CD4-positive, alpha-beta T cell (primary cell): ENCODE measurements at regions not wholly inside any gene's neighbourhood (a gene's known extent, or its start where the extent isn't known, plus 50 kb on each side); places are given as distances from the start of the nearest gene placed in this dataset.

Experiments used
- ATAC-seq: fragments of 200-7000 bp; cut with Tn5 transposase; one replicate; pipeline ENCODE4 v1.10.0; 2022; ENCODE audit warnings: mild to moderate bottlenecking; ENCODE audit not compliant: poor library complexity
- CTCF ChIA-PET: fragments of 350-600 bp; sonication (Branson Sonifier 250); formaldehyde crosslinking; loops from one replicate; lab custom pipeline; 2021; ENCODE audit warnings: antibody characterized with exemption, inconsistent platforms; lab: Charles Lee
- POLR2A ChIA-PET: fragments of 350-600 bp; sonication (Branson Sonifier 250); formaldehyde crosslinking; loops from one replicate; lab custom pipeline; 2021; ENCODE audit warnings: antibody characterized with exemption, inconsistent platforms; lab: Charles Lee
- DNase-seq, 14 experiments: peaks; one replicate each; pipeline ENCODE4 v3.0.0-alpha.2; 2013 to 2020; ENCODE audit warnings: mixed read lengths in 2 of 14
- H3K27ac ChIP-seq, 2 donors: one replicate each; pipeline versions ENCODE4 v1.5.1 to v1.7.0; 2013; ENCODE audit warnings: low read length in 2 of 2, low read depth in 1 of 2, mild to moderate bottlenecking in 1 of 2
- H3K27me3 ChIP-seq, 2 experiments: 1 replicate in 1 of 2; 2 replicates in 1 of 2; pipeline versions ENCODE4 v1.6.1 to v1.7.0; 2013; ENCODE audit warnings: low read length in 2 of 2, control low read depth in 1 of 2, mild to moderate bottlenecking in 1 of 2, moderate library complexity in 1 of 2; ENCODE audit not compliant: insufficient read depth in 2 of 2, control insufficient read depth in 1 of 2
- H3K36me3 ChIP-seq: one replicate; pipeline ENCODE4 v1.6.1; 2013; ENCODE audit warnings: low read length, control low read depth; ENCODE audit not compliant: insufficient read depth
- H3K4me1 ChIP-seq: one replicate; pipeline ENCODE4 v1.6.1; 2013; ENCODE audit warnings: low read length, control low read depth; ENCODE audit not compliant: insufficient read depth
- H3K4me3 ChIP-seq: one replicate; pipeline ENCODE4 v1.5.1; 2013; ENCODE audit warnings: mild to moderate bottlenecking, low read length, moderate library complexity
- H3K9me3 ChIP-seq, 2 experiments: 1 replicate in 1 of 2; 2 replicates in 1 of 2; pipeline versions ENCODE4 v1.6.1 to v1.7.0; 2013; ENCODE audit warnings: low read length in 2 of 2, mild to moderate bottlenecking in 2 of 2, control low read depth in 1 of 2, moderate library complexity in 1 of 2; ENCODE audit not compliant: control insufficient read depth in 1 of 2, insufficient read depth in 1 of 2
- H3K27ac Mint-ChIP-seq: one replicate; pipeline ENCODE4 v1.8.0; 2020; ENCODE audit warnings: mixed read lengths
- H3K27me3 Mint-ChIP-seq: one replicate; pipeline ENCODE4 v1.8.0; 2021; ENCODE audit warnings: mixed read lengths
- H3K36me3 Mint-ChIP-seq: one replicate; pipeline ENCODE4 v1.8.0; 2021; ENCODE audit warnings: low read depth, mixed read lengths
- H3K4me1 Mint-ChIP-seq: one replicate; pipeline ENCODE4 v1.8.0; 2021; ENCODE audit warnings: low read depth, mixed read lengths
- H3K4me3 Mint-ChIP-seq: one replicate; pipeline ENCODE4 v1.8.0; 2020; ENCODE audit warnings: mild to moderate bottlenecking, mixed read lengths
- H3K9me3 Mint-ChIP-seq: one replicate; pipeline ENCODE4 v1.8.0; 2020; ENCODE audit warnings: mixed read lengths
- intact Hi-C, 2 experiments: fragments of 100-400 bp; cut with DNase I in 1 of 2; cut with micrococcal nuclease in 1 of 2; formaldehyde crosslinking; loops; one replicate each; pipeline versions ENCODE4 v1.15.1 to v1.9.0; 2023 to 2025; cut with DNase I, micrococcal nuclease
- TF ChIP-seq, protein P1 (sequence below): fragments of 200-600 bp; IDR thresholded peaks from one replicate; pipeline ENCODE4 v1.8.0; 2022; ENCODE audit warnings: antibody characterized with exemption, mild to moderate bottlenecking

GRCh38 chr13:22000191-22000590, 329.3 kb downstream of the FGF9 start:
- POLR2A ChIA-PET = no interaction called here
- Mint-ChIP-seq H3K27me3 (peaks cover 14% of the 10 kb centered on the region), H3K36me3 (no peaks in the 10 kb centered on the region), H3K4me3 (no peak overlapping the region), H3K9me3 (no peaks in the 10 kb centered on the region), H3K27ac (no peak overlapping the region), H3K4me1 (no peaks in the 10 kb centered on the region)
- Histone ChIP-seq H3K36me3 (no peaks in the 10 kb centered on the region), H3K9me3 (no peaks in the 10 kb centered on the region), H3K4me1 (no peaks in the 10 kb centered on the region), H3K27me3 (no peaks in the 10 kb centered on the region), H3K4me3 (no peak overlapping the region), H3K27ac (no peak overlapping the region)
- intact Hi-C loops = no loop called here
- TF ChIP-seq, protein P1, sequence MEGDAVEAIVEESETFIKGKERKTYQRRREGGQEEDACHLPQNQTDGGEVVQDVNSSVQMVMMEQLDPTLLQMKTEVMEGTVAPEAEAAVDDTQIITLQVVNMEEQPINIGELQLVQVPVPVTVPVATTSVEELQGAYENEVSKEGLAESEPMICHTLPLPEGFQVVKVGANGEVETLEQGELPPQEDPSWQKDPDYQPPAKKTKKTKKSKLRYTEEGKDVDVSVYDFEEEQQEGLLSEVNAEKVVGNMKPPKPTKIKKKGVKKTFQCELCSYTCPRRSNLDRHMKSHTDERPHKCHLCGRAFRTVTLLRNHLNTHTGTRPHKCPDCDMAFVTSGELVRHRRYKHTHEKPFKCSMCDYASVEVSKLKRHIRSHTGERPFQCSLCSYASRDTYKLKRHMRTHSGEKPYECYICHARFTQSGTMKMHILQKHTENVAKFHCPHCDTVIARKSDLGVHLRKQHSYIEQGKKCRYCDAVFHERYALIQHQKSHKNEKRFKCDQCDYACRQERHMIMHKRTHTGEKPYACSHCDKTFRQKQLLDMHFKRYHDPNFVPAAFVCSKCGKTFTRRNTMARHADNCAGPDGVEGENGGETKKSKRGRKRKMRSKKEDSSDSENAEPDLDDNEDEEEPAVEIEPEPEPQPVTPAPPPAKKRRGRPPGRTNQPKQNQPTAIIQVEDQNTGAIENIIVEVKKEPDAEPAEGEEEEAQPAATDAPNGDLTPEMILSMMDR = no peak
- CTCF ChIA-PET = no interaction called here
- no peak for ATAC-seq
- no peak for DNase-seq

GRCh38 chr13:22001336-22001735, 330.5 kb downstream of the FGF9 start:
- no peak for DNase-seq
- CTCF ChIA-PET = no interaction called here
- H3K27me3 ChIP-seq = no peaks in the 10 kb centered on the region
- intact Hi-C loops = no loop called here
- H3K36me3 ChIP-seq = no peaks in the 10 kb centered on the region
- H3K36me3 Mint-ChIP-seq = no peaks in the 10 kb centered on the region
- no peaks in the 10 kb centered on the region for H3K9me3 Mint-ChIP-seq
- POLR2A ChIA-PET = no interaction called here
- no peak overlapping the region for H3K4me3 ChIP-seq
- no peak overlapping the region for H3K4me3 Mint-ChIP-seq
- no peak overlapping the region for H3K27ac Mint-ChIP-seq
- no peaks in the 10 kb centered on the region for H3K4me1 Mint-ChIP-seq
- no peak for ATAC-seq
- H3K4me1 ChIP-seq = no peaks in the 10 kb centered on the region
- TF ChIP-seq, protein P1 = no peak
- H3K27ac ChIP-seq = no peak overlapping the region
- H3K27me3 Mint-ChIP-seq = peaks cover 14% of the 10 kb centered on the region
- no peaks in the 10 kb centered on the region for H3K9me3 ChIP-seq

- ChIA-PET CTCF (no interaction called here), POLR2A (no interaction called here)
- Histone ChIP-seq H3K27me3 (no peaks in the 10 kb centered on the region), H3K27ac (no peak overlapping the region), H3K4me3 (no peak overlapping the region), H3K4me1 (no peaks in the 10 kb centered on the region), H3K36me3 (no peaks in the 10 kb centered on the region), H3K9me3 (no peaks in the 10 kb centered on the region)
- TF ChIP-seq, protein P1 = no peak
- Mint-ChIP-seq H3K27ac (no peak overlapping the region), H3K4me1 (no peaks in the 10 kb centered on the region), H3K27me3 (peaks cover 10% of the 10 kb centered on the region), H3K9me3 (no peaks in the 10 kb centered on the region), H3K4me3 (no peak overlapping the region), H3K36me3 (no peaks in the 10 kb centered on the region)
- DNase-seq (no peak), ATAC-seq (no peak)
- intact Hi-C loops = no loop called here
Measured at GRCh38 chr13:22002893-22003292, 332.0 kb downstream of the FGF9 start.
